IMR-90 (cell line): ENCODE measurements at regions not wholly inside any gene's neighbourhood (a gene's known extent, or its start where the extent isn't known, plus 50 kb on each side); places are given as distances from the start of the nearest gene placed in this dataset.

ENCODE experiments used
- ATAC-seq: fragments of 200-7000 bp; cut with Tn5 transposase; 2 replicates; pipeline ENCODE4 v1.9.1; 2020; ENCODE audit warnings: low read depth, mild to moderate bottlenecking, moderate library complexity
- BruUV-seq: library from RNA; stranded (reverse); fragments of 400-500 nt; replicated peaks from 2 replicates; lab custom pipeline; 2021; lab: Mats Ljungman, UMichigan
- CTCF ChIA-PET: fragments of 300-600 bp; formaldehyde crosslinking; extraction: SDS; loops from one replicate; lab custom pipeline; 2021; ENCODE audit warnings: antibody characterized with exemption; lab: Yijun Ruan, JAX
- POLR2A ChIA-PET: fragments of 300-600 bp; sonication (Branson Sonifier 250); formaldehyde crosslinking; loops from one replicate; lab custom pipeline; 2022; ENCODE audit warnings: antibody characterized with exemption; ENCODE audit not compliant: unreplicated experiment; lab: Charles Lee
- DNase-seq: peaks from one replicate; pipeline ENCODE4 v3.0.0; 2013
- H2AFZ ChIP-seq: replicated peaks from 2 replicates; pipeline ENCODE3; 2013; ENCODE audit warnings: low read length, mild to moderate bottlenecking; ENCODE audit not compliant: poor library complexity
- H2AK5ac ChIP-seq: 2 replicates; pipeline ENCODE4 v1.6.1; 2013; ENCODE audit warnings: low read depth, low read length, inconsistent platforms
- H2AK9ac ChIP-seq: replicated peaks from 2 replicates; pipeline ENCODE3; 2013; ENCODE audit warnings: mild to moderate bottlenecking, low read depth, low read length, moderate library complexity; ENCODE audit not compliant: poor library complexity
- H2BK120ac ChIP-seq: 2 replicates; pipeline ENCODE4 v1.6.1; 2013; ENCODE audit warnings: low read depth, low read length, inconsistent platforms
- H2BK15ac ChIP-seq: 3 replicates; pipeline ENCODE4 v1.6.1; 2013; ENCODE audit warnings: low read depth, low read length, inconsistent platforms
- H2BK20ac ChIP-seq: 2 replicates; pipeline ENCODE4 v1.6.1; 2013; ENCODE audit warnings: low read depth, mild to moderate bottlenecking, inconsistent platforms, low read length, moderate library complexity
- H2BK5ac ChIP-seq: 2 replicates; pipeline ENCODE4 v1.6.1; 2013; ENCODE audit warnings: mild to moderate bottlenecking, low read depth, low read length, inconsistent platforms; ENCODE audit not compliant: poor library complexity, severe bottlenecking
- H3K14ac ChIP-seq: replicated peaks from 2 replicates; pipeline ENCODE4 v1.6.1; 2013; ENCODE audit warnings: low read depth, low read length, inconsistent platforms
- H3K18ac ChIP-seq: 2 replicates; pipeline ENCODE4 v1.6.1; 2013; ENCODE audit warnings: low read depth, low read length, control low read depth
- H3K23ac ChIP-seq: 2 replicates; pipeline ENCODE4 v1.6.1; 2013; ENCODE audit warnings: low read depth, low read length, inconsistent platforms
- H3K27ac ChIP-seq: 2 replicates; pipeline ENCODE4 v1.5.1; 2013; ENCODE audit warnings: mild to moderate bottlenecking, control low read depth, low read length; ENCODE audit not compliant: insufficient read depth
- H3K27me3 ChIP-seq: 2 replicates; pipeline ENCODE4 v1.6.1; 2013; ENCODE audit warnings: low read length; ENCODE audit not compliant: control insufficient read depth, insufficient read depth
- H3K36me3 ChIP-seq: 2 replicates; pipeline ENCODE4 v1.6.1; 2013; ENCODE audit warnings: low read length, mixed read lengths; ENCODE audit not compliant: control insufficient read depth, insufficient read depth
- H3K4ac ChIP-seq: 2 replicates; pipeline ENCODE4 v1.6.1; 2013; ENCODE audit warnings: low read depth, low read length, inconsistent platforms
- H3K4me1 ChIP-seq: 2 replicates; pipeline ENCODE4 v1.6.1; 2013; ENCODE audit warnings: low read length, mixed read lengths; ENCODE audit not compliant: control insufficient read depth, insufficient read depth
- H3K4me2 ChIP-seq: 2 replicates; pipeline ENCODE4 v1.6.1; 2013; ENCODE audit warnings: low read depth, mild to moderate bottlenecking, control low read depth, low read length, moderate library complexity
- H3K4me3 ChIP-seq: 2 replicates; pipeline ENCODE4 v1.5.1; 2013; ENCODE audit warnings: low read depth, mild to moderate bottlenecking, control low read depth, low read length, moderate library complexity; ENCODE audit not compliant: insufficient read depth
- H3K56ac ChIP-seq: 2 replicates; pipeline ENCODE4 v1.6.1; 2013; ENCODE audit warnings: low read length, inconsistent platforms; ENCODE audit not compliant: insufficient read depth; ENCODE audit errors: extremely low read depth
- H3K79me1 ChIP-seq, 2 experiments: 2 replicates each; pipeline ENCODE4 v1.6.1; 2013; ENCODE audit warnings: low read length in 2 of 2, inconsistent platforms in 1 of 2, low read depth in 1 of 2
- H3K9ac ChIP-seq: 2 replicates; pipeline ENCODE4 v1.6.1; 2013; ENCODE audit warnings: low read depth, low read length, control low read depth
- H3K9me1 ChIP-seq: 2 replicates; pipeline ENCODE4 v1.6.1; 2013; ENCODE audit warnings: low read length, inconsistent platforms; ENCODE audit not compliant: insufficient read depth
- H3K9me3 ChIP-seq: 2 replicates; pipeline ENCODE4 v1.6.1; 2013; ENCODE audit warnings: low read length; ENCODE audit not compliant: control insufficient read depth, insufficient read depth
- H4K20me1 ChIP-seq: 2 replicates; pipeline ENCODE4 v1.6.1; 2013; ENCODE audit warnings: low read length, inconsistent platforms; ENCODE audit not compliant: insufficient read depth
- H4K5ac ChIP-seq: 2 replicates; pipeline ENCODE4 v1.6.1; 2013; ENCODE audit warnings: mild to moderate bottlenecking, low read depth, low read length, control low read depth
- H4K8ac ChIP-seq, 2 experiments: 2 replicates each; pipeline ENCODE4 v1.6.1; 2013; ENCODE audit warnings: low read depth in 2 of 2, low read length in 2 of 2, control low read depth in 1 of 2, inconsistent platforms in 1 of 2
- H4K91ac ChIP-seq: 2 replicates; pipeline ENCODE4 v1.6.1; 2013; ENCODE audit warnings: low read depth, low read length, inconsistent platforms; ENCODE audit not compliant: insufficient read depth
- MAFK ChIP-seq: IDR thresholded peaks from 2 replicates; pipeline ENCODE4 v1.6.1; 2012; ENCODE audit warnings: low read depth, low read length, improper control_type of control experiment
- USF2 ChIP-seq: fragments of 150-350 bp; IDR thresholded peaks from 2 replicates; pipeline ENCODE4 v1.6.1; 2017; ENCODE audit warnings: mild to moderate bottlenecking, antibody characterized with exemption, low read length, low read depth
- WGBS, 2 experiments: methylation state at CpG; one replicate each; pipeline versions ENCODE4 v1.1.5 to v1.1.7; 2013; ENCODE audit warnings: missing lambda C conversion rate in 2 of 2; ENCODE audit not compliant: insufficient read length in 1 of 2; ENCODE audit errors: extremely low coverage in 2 of 2; 5-methylcytosine and 5-hydroxymethylcytosine counted together
- dilution Hi-C: fragments of 300-500 bp; cut with HindIII; formaldehyde crosslinking; loops from one replicate; pipeline ENCODE4 v1.14.3; 2018; ENCODE audit warnings: low sequenced_read_pairs; ENCODE audit not compliant: unreplicated experiment
- in situ Hi-C: fragments of 300-500 bp; cut with MboI; formaldehyde crosslinking; loops from 3 replicates; pipeline ENCODE4 v1.14.3; 2019; ENCODE audit warnings: low sequenced_read_pairs, inconsistent platforms, mixed read lengths
- intact Hi-C: fragments of 100-400 bp; cut with micrococcal nuclease; formaldehyde crosslinking; loops from 2 replicates; pipeline ENCODE4 v1.10.0; 2022

- Histone ChIP-seq H3K27me3 (no peaks in the 10 kb centered on the region), H4K91ac (no peak overlapping the region), H3K4me1 (no peaks in the 10 kb centered on the region), H4K20me1 (no peaks in the 10 kb centered on the region), H3K4me3 (no peak overlapping the region), H3K9me1 (no peaks in the 10 kb centered on the region), H3K14ac (no peak overlapping the region), H2AK9ac (no peak overlapping the region), H2BK15ac (no peak overlapping the region), H2BK120ac (no peak overlapping the region), H2AFZ (no peak overlapping the region), H2BK5ac (no peak overlapping the region), H3K4ac (no peak overlapping the region), H3K23ac (no peak overlapping the region), H3K27ac (no peak overlapping the region), H3K9ac (no peak overlapping the region), H3K4me2 (no peak overlapping the region), H3K56ac (no peak overlapping the region), H3K79me1 (no peaks in the 10 kb centered on the region), H2BK20ac (no peak overlapping the region), H4K8ac (no peak overlapping the region), H3K18ac (no peak overlapping the region), H3K36me3 (no peaks in the 10 kb centered on the region), H3K9me3 (peaks cover 44% of the 10 kb centered on the region), H4K5ac (no peak overlapping the region), H2AK5ac (no peak overlapping the region)
- TF ChIP-seq MAFK = no peak
- TF ChIP-seq USF2 = no peak
- ChIA-PET POLR2A (no interaction called here), CTCF (no interaction called here)
- intact Hi-C loops = no loop called here
- DNase-seq (no peak), ATAC-seq (no peak)
- dilution Hi-C loops = no loop called here
- no TSS peak for BruUV-seq
- WGBS, 2 experiments = 16% methylated on average over 4 of the region's 10 CpGs; no CpG with 5 or more reads in 1 of the 2 experiments
- in situ Hi-C loops = no loop called here
These were observed 176.7 kb upstream of the PPP2R2D start for GRCh38 chr10:131724169-131724545.
